Middle frontal gyrus (tissue), 1 donor: ENCODE measurements at regions not wholly inside any gene's neighbourhood (a gene's known extent, or its start where the extent isn't known, plus 50 kb on each side); places are given as distances from the start of the nearest gene placed in this dataset.

Source experiments
- DNase-seq: peaks from one replicate; pipeline ENCODE4 v3.0.0-alpha.2; 2015; ENCODE audit warnings: low spot score; ENCODE audit errors: extremely low spot score

DNA sequence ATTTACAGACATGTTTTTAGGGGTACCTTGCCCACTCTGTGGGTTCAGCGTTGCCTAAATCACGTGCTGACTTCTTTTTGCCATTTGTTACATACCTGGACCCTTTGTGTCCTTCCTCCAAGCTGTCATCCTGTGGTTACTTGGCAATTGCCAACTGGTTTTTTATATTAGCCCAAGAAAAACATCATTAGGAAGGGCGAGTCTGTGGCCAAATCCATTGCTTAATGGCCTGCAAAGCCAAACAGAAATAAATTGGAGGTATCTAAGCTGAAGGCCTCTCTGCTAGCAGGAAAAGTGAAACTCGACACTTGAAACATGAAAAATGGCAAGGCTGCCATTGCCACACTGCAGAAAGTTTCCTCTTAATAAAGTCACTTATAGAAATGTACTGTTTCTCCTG is 190.4 kb downstream of the NUAK1 start:
- DNase-seq = no peak

GRCh38 chr12:105949391-105949790 is 189.4 kb downstream of the NUAK1 start:
- no peak for DNase-seq

DNA sequence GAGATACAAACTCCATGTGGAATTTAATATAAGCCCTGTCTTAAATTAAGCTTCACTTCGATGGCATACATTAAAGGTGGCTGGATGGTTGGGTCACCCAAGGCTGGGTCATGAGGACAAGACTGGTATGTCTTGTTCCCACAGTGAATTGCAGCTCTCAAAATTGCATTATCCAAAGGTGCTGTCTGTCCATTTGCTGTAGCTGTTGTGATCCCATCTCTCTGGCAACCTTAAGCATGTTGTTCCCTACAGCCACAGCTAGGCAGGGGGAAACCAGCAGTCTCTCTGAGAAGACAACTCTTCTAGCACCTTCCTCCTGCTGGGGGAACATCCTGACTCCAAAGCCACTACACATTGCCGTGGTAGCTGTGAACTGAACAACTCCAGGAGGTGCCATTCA is 187.0 kb downstream of the NUAK1 start:
- DNase-seq = no peak

- DNase-seq = no peak
Measured at GRCh38 chr12:105954951-105955931, 183.5 kb downstream of the NUAK1 start.

- no peak for DNase-seq
Measured at GRCh38 chr12:105955976-105956375, 182.8 kb downstream of the NUAK1 start.

GRCh38 chr12:105956662-105957457 is 181.9 kb downstream of the NUAK1 start:
- DNase-seq = no peak

DNA sequence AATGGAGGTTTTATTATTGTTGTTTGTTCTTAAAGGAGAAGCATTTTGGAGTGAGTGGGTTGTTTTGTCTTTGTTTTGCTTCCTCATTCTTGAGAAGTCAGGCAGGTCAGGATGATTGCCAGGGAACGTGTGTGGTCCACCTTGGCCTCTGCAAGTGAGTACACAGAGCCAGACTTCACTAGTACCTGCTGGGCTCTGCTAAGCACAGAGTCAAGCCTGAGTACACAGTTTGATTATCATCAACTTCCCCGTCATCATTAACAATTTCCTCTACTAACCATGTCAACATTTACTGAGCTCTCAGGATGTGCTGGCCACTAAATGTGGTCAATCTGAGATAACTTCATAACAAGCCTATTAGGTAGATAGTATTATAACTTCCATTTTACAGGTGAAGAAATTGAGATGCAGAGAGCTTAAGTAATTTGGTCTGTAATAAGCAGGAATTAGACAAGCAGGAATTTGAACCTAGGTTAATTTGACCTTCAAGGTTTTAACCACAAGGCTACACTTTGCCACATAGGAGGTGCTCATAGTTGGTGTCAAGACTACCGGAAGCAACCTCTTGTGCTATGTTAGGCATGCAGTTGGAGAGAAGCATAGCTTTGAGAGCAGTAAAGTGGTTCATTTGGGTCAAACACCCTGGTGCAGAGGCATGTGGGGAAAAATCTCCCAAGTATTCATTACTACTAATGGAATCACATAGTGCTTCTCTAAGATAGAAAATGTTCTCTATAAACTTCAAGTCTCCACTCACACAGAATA is 178.3 kb downstream of the NUAK1 start:
- no peak for DNase-seq

GRCh38 chr12:105961821-105962671 is 176.7 kb downstream of the NUAK1 start:
- no peak for DNase-seq

DNA sequence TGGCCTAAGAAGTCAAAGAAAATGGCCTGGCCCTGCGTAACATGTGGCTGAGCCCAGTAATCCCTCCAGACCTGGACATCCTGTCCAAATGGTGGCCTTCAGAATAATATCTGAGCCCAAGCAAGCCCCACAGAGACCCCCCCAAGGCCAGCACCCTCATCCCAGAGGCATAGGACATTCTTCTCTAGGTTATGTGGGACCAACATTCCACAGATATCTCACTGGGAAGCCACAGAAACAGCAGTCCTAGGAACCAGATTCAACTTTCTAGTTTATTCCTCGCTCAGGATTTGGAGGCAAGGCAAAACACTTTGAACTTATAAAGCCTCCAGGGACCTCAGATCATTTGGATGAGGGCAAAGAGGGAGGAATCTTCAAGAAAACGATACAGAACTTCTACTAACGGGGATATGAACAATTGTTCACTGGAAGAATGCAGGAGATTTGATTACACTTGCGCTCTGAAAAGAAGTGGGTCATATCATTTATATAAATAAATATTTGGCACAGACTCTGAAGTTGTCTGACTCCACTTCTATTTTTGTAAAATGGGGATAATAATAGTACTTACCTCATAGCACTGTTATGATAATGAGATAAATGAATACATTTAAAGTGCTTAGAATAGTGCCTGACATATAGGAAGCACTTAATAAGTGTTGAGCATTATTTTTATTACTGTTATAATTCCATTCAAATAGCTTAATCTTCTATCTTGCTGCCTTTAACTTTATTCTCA is 171.5 kb downstream of the NUAK1 start:
- DNase-seq = no peak

DNA sequence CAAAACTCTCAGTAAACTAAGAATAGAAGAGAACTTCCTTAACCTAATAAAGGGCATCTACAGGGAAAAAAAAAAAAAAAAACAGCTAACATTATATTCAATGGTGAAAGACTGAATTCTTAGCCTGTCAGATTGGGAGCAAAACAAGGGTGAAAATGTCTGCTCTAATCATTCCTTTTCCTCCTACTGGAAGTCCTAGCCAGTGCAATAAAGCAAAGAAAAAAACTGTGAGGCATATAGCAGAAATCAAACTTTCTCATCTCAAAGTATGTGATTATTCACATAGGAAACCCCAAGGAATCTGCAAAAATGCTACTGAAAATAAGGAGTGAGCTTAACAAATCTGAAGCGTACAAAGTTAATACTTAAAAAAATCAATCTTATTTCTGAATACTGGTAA is 170.7 kb downstream of the NUAK1 start:
- DNase-seq = no peak

- no peak for DNase-seq
Measured at GRCh38 chr12:105970885-105971284, 167.9 kb downstream of the NUAK1 start.

DNA sequence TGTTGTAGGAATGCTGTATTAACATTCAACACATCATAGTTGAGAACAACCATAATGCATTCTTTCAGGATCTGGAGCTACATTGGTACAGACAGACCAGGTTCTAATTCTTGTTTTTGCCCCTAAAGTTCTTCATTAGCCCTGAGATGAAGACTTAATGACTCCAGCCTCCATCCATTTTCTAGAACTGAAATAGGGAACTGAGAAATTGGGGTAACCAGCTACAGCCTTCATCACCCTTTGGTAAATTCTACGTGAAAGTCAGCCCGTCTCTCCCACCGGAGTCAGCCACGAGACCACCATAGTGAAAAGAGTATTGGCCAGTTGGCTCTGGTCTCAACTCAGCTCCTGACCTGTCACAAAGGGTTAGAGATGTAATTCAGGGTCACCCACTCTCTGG is 164.0 kb downstream of the NUAK1 start:
- no peak for DNase-seq

DNA sequence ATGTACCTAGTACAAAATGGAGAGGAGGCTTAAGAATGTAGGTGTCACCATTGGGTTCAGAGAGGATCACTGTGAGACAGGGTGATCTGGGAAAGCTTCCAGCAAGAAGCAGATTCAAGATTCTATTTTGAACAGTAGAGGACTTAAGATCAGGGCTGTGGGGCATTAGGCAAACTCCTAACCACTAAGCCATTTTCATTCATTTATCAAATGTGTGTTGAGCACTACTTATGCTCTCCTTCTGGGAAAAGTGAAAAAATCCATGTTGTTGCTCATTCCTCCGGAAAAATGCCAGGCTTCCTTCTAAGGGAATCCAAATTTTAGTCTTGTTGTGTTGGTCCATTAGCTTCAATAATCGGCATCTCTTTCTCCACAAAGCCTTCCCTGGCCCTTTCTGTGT is 163.4 kb downstream of the NUAK1 start:
- no peak for DNase-seq

- no peak for DNase-seq
Measured at GRCh38 chr12:105977236-105977635, 161.5 kb downstream of the NUAK1 start.

GRCh38 chr12:105977652-105978051 is 161.1 kb downstream of the NUAK1 start:
- DNase-seq = no peak

- no peak for DNase-seq
Measured at GRCh38 chr12:105978276-105978675, 160.5 kb downstream of the NUAK1 start.

GRCh38 chr12:105978686-105979085 is 160.1 kb downstream of the NUAK1 start:
- DNase-seq = no peak

DNA sequence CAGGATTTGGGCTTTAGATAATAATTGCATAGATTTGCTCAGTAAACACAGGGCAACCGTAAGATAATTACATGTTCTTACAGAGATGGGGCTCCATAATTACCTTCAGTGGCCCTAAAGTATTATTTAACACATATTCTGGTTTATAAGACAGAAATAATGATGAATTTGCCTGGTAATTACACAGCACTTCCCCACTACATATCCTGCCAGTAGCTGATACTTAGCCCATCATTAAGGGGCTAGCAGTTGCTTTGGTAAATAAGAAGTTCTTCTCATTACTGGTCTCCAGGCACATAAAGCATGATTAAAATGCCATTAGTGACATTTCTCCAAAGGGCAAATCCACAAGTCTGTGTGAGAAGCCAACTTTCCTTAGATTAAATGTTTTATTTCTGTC is 158.7 kb downstream of the NUAK1 start:
- no peak for DNase-seq

DNA sequence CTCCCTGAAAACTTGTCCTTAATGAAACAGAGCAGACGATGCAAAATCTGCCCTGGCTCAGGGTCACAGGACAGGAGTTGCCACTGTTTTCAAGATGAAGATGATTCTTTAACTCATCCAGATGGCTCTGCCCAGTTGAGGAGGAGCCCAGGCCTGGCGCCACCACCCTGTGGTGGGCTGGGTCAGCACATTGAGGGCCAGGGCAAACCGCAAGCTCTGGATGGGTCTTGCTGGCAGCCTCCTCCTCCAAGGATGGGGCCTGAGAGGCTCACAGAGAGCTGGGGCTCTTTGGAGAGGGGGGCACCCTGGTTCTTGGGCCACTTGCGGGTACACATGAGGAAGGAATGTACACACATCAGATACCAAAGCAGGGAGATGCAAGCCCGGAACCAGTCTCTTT is 158.2 kb downstream of the NUAK1 start:
- DNase-seq = no peak

DNA sequence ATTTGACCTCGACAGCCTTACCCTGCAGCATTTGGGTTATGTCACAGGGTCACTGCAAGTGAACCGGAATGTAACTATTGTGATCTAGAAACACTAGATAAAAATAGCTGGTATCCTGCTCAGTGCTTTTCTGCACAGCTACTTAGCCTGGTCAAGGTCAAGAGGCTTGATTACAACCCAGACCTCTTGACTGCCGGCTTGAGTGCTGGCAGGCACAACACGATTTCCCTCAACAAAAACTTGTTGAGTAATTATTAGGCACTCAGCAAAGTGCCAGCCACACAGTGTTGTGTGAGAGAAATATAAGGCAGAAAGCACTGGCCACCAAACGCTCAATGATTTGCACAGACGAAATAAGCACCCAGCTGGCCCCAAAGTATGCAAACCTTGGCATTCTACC is 156.7 kb downstream of the NUAK1 start:
- DNase-seq = no peak
